Endothelial cell of umbilical vein (primary cell): ENCODE measurements at regions not wholly inside any gene's neighbourhood (a gene's known extent, or its start where the extent isn't known, plus 50 kb on each side); places are given as distances from the start of the nearest gene placed in this dataset.
A peak's percentile ranks its signal among the peaks of the same experiment; 100 is the strongest.

Experiments used
- BruUV-seq: library from RNA; stranded (reverse); fragments of 400-500 nt; replicated peaks from 2 replicates; lab custom pipeline; 2021; lab: Mats Ljungman, UMichigan
- CTCF ChIA-PET: fragments of 300-600, 350-600 bp; sonication (Branson Sonifier 250); formaldehyde crosslinking; loops from one replicate; lab custom pipeline; 2021; ENCODE audit warnings: antibody characterized with exemption, inconsistent platforms; lab: Charles Lee
- POLR2A ChIA-PET: fragments of 300-600, 350-600 bp; sonication (Branson Sonifier 250); formaldehyde crosslinking; loops from one replicate; lab custom pipeline; 2021; ENCODE audit warnings: antibody characterized with exemption, inconsistent platforms; lab: Charles Lee
- DNase-seq: peaks from one replicate; pipeline ENCODE4 v3.0.0-alpha.2; 2011; ENCODE audit warnings: low read depth, low spot score
- FAIRE-seq: peaks from 2 replicates; lab custom pipeline; 2011; peaks lifted over from hg19 to GRCh38; lab: Jason Lieb, UNC
- H2AFZ ChIP-seq: 2 replicates; pipeline ENCODE4 v1.6.0; 2012; ENCODE audit warnings: low read depth, low read length, control low read depth, inconsistent platforms
- H3K27ac ChIP-seq: 2 replicates; pipeline ENCODE4 v1.5.1; 2011; ENCODE audit warnings: low read depth, mild to moderate bottlenecking, control low read depth, low read length, moderate library complexity; ENCODE audit not compliant: insufficient read depth
- H3K27me3 ChIP-seq, 2 experiments: 2 replicates each; pipeline versions ENCODE4 v1.6.0 to v1.6.1; 2011; ENCODE audit warnings: low read length in 2 of 2, mixed read lengths in 1 of 2; ENCODE audit not compliant: control insufficient read depth in 2 of 2, insufficient read depth in 2 of 2
- H3K36me3 ChIP-seq, 2 experiments: 2 replicates in 1 of 2; 3 replicates in 1 of 2; pipeline ENCODE4 v1.5.1; 2011; ENCODE audit warnings: low read length in 2 of 2, mild to moderate bottlenecking in 1 of 2, moderate library complexity in 1 of 2; ENCODE audit not compliant: control insufficient read depth in 2 of 2, insufficient read depth in 2 of 2; ENCODE audit errors: extremely low read depth in 1 of 2
- H3K4me1 ChIP-seq: 3 replicates; pipeline ENCODE4 v1.5.1; 2011; ENCODE audit warnings: mild to moderate bottlenecking, low read length; ENCODE audit not compliant: control insufficient read depth, insufficient read depth; ENCODE audit errors: extremely low read depth
- H3K4me2 ChIP-seq: 2 replicates; pipeline ENCODE4 v1.6.1; 2011; ENCODE audit warnings: low read length, control low read depth, mixed read lengths; ENCODE audit not compliant: insufficient read depth
- H3K4me3 ChIP-seq, 3 experiments: fragments of 200-600 bp in 1 of 3; sonication (generic), shearing (Covaris generic) in 1 of 3; replicated peaks in 1 of 3; 2 replicates each; pipeline ENCODE4 v1.5.1; 2011 to 2016; ENCODE audit warnings: control low read depth in 3 of 3, low read length in 3 of 3, mild to moderate bottlenecking in 2 of 3, inconsistent platforms in 1 of 3, low read depth in 1 of 3, moderate library complexity in 1 of 3; ENCODE audit not compliant: insufficient read depth in 1 of 3
- H3K79me2 ChIP-seq: 2 replicates; pipeline ENCODE4 v1.6.0; 2012; ENCODE audit warnings: low read length, inconsistent platforms; ENCODE audit not compliant: control insufficient read depth, insufficient read depth
- H3K9ac ChIP-seq: replicated peaks from 2 replicates; pipeline ENCODE3; 2011; ENCODE audit warnings: low read length, control low read depth; ENCODE audit not compliant: insufficient read depth; ENCODE audit errors: extremely low read depth
- H3K9me1 ChIP-seq: replicated peaks from 3 replicates; pipeline ENCODE4 v1.6.0; 2011; ENCODE audit warnings: mild to moderate bottlenecking, low read length; ENCODE audit not compliant: control insufficient read depth, insufficient read depth; ENCODE audit errors: extremely low read depth
- H3K9me3 ChIP-seq: replicated peaks from 2 replicates; pipeline ENCODE4 v1.5.1; 2012; ENCODE audit warnings: low read length, inconsistent platforms; ENCODE audit not compliant: control insufficient read depth, insufficient read depth
- H4K20me1 ChIP-seq: replicated peaks from 2 replicates; pipeline ENCODE3; 2011; ENCODE audit warnings: mild to moderate bottlenecking, low read length; ENCODE audit not compliant: control insufficient read depth, insufficient read depth; ENCODE audit errors: extremely low read depth
- GATA2 ChIP-seq: IDR thresholded peaks from 2 replicates; pipeline ENCODE4 v1.7.0; 2011; ENCODE audit warnings: low read depth, mild to moderate bottlenecking, moderate library complexity, mixed read lengths, low read length; ENCODE audit not compliant: insufficient read length, insufficient read depth
- JUN ChIP-seq: IDR thresholded peaks from 2 replicates; pipeline ENCODE4 v1.6.1; 2011; ENCODE audit warnings: borderline replicate concordance, low read depth; ENCODE audit not compliant: insufficient read length, insufficient read depth
- MAX ChIP-seq: IDR thresholded peaks from 2 replicates; pipeline ENCODE4 v1.6.1; 2011; ENCODE audit not compliant: insufficient read depth, insufficient read length
- MYC ChIP-seq: IDR thresholded peaks from one replicate; pipeline ENCODE4 v1.6.1; 2011; ENCODE audit warnings: mild to moderate bottlenecking, low read depth, low read length
- POLR2AphosphoS5 ChIP-seq: IDR thresholded peaks from 2 replicates; pipeline ENCODE4 v1.6.1; 2012; ENCODE audit warnings: low read depth, mild to moderate bottlenecking, control low read depth, low read length, moderate library complexity; ENCODE audit not compliant: insufficient read depth
- dilution Hi-C: fragments of 300-500 bp; cut with MboI; formaldehyde crosslinking; loops from one replicate; pipeline ENCODE4 v1.15.0; 2019; ENCODE audit warnings: low sequenced_read_pairs; ENCODE audit not compliant: extremely low pct_ligation_motif_present
- intact Hi-C: fragments of 100-400 bp; cut with micrococcal nuclease; formaldehyde crosslinking; loops from one replicate; pipeline ENCODE4 v1.10.0; 2022

GRCh38 chr1:58883888-58884482 lies 100.1 kb upstream of the JUN start:
- Histone ChIP-seq H3K27me3 (no peaks in the 10 kb centered on the region), H3K9me1 (no peaks in the 10 kb centered on the region), H3K27ac (peak overlapping the region; percentile 99), H3K9ac (peak overlapping the region; percentile 67), H3K9me3 (no peaks in the 10 kb centered on the region), H4K20me1 (no peaks in the 10 kb centered on the region), H3K4me1 (peaks cover 46% of the 10 kb centered on the region), H2AFZ (no peak overlapping the region), H3K4me3 (no peak overlapping the region), H3K4me2 (peak overlapping the region; percentile 32), H3K36me3 (no peaks in the 10 kb centered on the region), H3K79me2 (no peaks in the 10 kb centered on the region)
- FAIRE-seq (no peak), DNase-seq (peak; percentile 97)
- TF ChIP-seq JUN (peak; percentile 47), MAX (peak; percentile 77), POLR2AphosphoS5 (no peak), MYC (peak; percentile 94), GATA2 (peak; percentile 78)
- dilution Hi-C loops (no loop called here), intact Hi-C loops (loop anchor here (1.0 to 10.0 kb wide), 20 partner anchors 9 to 875 kb away; partner anchors contain the start of gene JUN)
- BruUV-seq = TSS peak; percentile 80
- CTCF ChIA-PET = interaction anchor here (0.6 to 3.2 kb wide), 14 partner anchors 9 to 875 kb away, joined by 3 to 21 read pairs (median 4); no protein-coding TSS in a partner anchor
- POLR2A ChIA-PET = interaction anchor here (0.6 to 2.3 kb wide), 10 partner anchors 13 to 393 kb away, joined by 3 to 22 read pairs (median 4); partner anchors contain the start of gene JUN
